GM19452 (cell line): ENCODE measurements at regions not wholly inside any gene's neighbourhood (a gene's known extent, or its start where the extent isn't known, plus 50 kb on each side); places are given as distances from the start of the nearest gene placed in this dataset.

Source experiments
- ATAC-seq: cut with Tn5 transposase; IDR thresholded peaks from one replicate; pipeline ENCODE4 v1.9.1; 2021; ENCODE audit not compliant: unreplicated experiment

DNA sequence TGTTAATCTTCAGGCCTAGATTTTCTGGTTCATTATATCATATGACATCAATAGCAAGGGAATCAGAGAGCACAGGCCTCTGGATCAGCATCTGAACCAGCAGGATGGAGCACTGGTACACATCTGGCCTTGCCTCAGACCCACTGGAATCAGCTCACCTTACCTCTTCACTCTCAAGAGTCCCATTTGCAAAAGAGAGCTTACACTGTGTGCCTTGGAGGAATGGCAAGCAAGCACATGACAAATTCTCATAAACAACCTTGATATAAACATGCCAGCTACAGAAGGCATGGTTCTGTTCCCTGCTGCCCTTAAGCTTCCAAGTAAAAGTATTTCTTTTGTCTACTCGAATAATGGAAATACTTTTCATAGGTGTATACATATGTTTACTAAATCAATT, 128.6 kb upstream of the CPM start:
- no peak for ATAC-seq

- no peak for ATAC-seq
Measured at GRCh38 chr12:69062621-69063237, 129.8 kb upstream of the CPM start.

DNA sequence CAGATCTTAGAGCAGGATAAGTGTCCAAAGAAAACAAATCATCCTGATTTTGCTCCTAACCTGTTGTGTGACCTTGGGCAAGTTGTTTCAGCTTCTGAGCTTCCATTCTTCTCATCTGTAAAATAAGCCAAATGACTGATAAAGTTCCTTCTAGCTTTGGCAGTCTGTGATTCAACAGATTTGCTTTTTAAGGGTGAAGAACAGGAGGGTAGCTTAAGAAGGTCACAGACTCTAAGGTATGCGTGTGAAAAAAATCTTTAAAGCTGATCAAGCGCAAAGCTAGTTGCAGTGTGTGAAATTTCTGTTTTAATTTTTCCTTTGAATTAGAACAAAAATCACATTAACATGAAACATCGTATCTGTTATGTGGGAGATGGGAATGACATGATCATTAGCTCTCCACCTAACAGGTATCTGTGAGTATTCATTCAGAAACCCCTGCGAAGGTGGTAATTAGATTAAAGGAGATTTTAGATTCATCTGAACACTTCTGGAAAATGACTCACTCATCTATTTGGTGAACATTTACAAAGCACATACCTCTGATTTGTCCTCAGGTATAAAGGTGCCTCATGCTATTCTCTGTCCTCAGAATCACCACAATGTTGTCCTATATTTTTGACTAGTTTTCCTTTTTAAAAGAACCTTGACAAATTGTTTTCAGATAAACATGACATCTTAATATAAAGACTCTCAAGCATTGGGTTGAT, 131.9 kb upstream of the CPM start:
- no peak for ATAC-seq

- ATAC-seq, result no peak
Measured at GRCh38 chr12:69065775-69066174, 132.8 kb upstream of the CPM start.

DNA sequence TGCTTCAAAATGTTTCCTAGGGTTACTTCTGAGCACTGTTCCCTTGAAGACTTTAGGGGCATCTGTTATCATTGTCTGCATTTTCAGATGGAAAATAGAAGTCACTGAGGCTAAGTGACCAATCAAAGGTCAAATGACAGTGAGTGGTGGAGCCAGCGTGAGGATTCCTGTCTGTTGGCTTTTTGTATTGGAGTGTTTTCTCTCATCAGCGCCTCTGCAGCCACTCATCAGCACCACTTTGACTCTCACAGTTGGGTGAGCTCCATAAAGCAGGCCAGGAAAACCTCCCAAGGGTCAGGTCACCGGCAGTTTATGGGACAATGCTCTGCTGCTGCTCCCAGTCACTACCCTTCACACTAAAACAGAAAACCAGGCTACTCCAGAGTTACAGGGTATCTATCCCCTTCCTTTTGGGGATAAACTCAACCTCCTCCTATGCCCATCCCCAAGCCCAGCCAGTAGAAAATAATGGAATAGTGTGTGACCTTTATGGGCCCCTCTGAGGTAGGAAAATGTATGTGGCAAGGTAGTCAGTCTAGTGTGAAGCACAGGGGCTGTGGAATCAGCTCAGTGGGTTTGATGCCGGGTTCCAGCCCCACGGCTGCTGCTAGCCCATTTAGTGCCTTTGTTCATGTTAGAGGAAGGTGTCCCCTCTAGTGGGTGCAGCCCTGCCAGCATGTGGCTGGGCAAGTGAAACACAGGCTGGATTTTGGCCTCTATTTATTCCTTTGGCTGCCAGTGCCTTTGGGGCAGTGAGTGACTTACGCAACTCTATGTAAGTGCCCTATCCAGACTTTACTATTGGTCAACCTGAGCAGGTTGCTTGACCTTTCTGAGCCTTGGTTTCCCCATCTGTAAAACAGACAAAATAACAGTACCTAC, 133.8 kb upstream of the CPM start:
- ATAC-seq, result no peak

GRCh38 chr12:69067713-69068112, 134.7 kb upstream of the CPM start:
- no peak for ATAC-seq

- ATAC-seq, result peak; percentile 45
Measured at GRCh38 chr12:69068448-69068847, 135.5 kb upstream of the CPM start.

GRCh38 chr12:69069479-69069878, 136.5 kb upstream of the CPM start:
- no peak for ATAC-seq

- no peak for ATAC-seq
Measured at GRCh38 chr12:69070319-69071090, 137.5 kb upstream of the CPM start.

DNA sequence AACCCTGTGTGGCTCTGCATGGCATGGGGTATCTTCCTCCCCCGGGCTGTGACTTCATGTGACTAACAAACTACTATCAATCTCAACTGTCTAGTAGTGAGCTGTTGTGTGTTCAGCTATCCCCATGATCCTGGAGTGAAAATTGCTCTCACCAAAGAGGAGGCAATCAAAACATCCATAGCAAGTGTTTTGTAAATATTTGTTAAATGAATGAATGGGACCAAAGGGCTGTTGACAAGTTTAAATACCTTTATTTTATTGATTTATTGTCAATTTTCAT, 138.1 kb upstream of the CPM start:
- no peak for ATAC-seq

- no peak for ATAC-seq
Measured at GRCh38 chr12:69073035-69073434, 140.1 kb upstream of the CPM start.

- no peak for ATAC-seq
Measured at GRCh38 chr12:69074556-69075349, 141.8 kb upstream of the CPM start.

GRCh38 chr12:69083689-69084088, 150.7 kb upstream of the CPM start:
- no peak for ATAC-seq

- ATAC-seq, result no peak
Measured at GRCh38 chr12:69084816-69085378, 151.9 kb upstream of the CPM start.

- ATAC-seq, result no peak
Measured at GRCh38 chr12:69085852-69086251, 152.9 kb upstream of the CPM start.

DNA sequence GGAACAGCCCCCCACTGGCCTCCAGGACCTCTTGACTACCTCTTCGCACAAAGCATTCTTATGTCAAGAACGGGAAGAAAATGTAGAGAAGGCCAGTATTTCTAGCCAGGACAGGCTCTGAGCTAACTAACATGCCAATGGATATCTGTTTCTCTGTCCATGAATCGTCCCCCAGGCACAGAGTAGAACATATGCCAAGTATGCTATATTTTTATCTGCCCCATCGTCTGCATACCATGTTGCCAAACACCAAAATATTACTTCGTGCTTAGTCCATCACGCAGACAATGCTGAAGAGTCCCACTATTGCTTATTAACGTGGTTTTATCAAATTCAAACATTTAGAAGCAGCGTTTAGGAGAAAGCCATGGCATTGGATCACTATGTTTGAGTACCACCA, 151.4 kb upstream of the CPSF6 start:
- no peak for ATAC-seq

DNA sequence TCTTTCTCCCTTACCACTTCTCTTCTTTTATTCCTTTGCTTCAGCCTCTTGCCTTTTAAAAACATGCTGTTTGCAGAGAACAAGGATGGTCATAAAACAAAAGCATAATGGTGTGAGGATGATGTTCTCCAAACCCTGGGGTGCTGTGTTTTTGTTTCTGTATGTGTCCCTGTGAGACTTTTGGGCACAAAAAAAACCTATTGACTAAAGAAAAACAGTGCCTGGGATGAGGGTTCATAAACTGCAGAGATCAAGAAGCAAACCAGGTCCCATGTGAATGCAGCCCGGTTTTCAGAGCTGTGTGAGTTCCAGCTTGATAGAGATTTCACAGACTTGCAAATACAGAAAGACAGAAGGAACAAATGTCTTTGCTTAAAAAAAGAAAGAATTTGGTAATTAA, 148.6 kb upstream of the CPSF6 start:
- ATAC-seq, result no peak

DNA sequence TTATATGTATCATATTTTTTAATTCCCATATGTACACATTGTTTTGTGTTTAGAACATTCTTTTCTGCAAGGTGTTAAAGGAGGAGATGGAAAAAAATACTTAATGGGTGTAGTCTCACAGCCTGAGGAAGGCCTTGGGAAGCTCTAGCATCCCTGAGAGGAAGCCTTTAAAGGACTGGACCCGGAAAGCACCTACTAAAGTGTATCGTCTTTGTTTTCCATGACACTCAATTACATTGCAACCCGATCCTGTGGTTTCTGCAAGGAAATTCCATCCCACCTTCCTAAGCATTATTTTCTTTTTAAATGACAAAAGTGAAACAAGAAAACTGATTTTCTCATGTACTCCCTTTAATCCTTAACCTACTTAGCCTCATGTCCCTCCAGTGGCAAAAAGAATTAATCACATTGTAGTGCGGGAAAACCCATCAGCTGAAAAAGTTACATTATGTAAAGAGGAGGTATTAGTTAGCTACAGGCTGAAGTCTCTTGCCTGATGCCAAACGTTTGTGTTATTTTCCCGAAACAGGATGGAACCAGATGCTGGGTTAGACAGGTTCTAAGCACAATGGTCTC, 147.8 kb upstream of the CPSF6 start:
- ATAC-seq, result no peak

DNA sequence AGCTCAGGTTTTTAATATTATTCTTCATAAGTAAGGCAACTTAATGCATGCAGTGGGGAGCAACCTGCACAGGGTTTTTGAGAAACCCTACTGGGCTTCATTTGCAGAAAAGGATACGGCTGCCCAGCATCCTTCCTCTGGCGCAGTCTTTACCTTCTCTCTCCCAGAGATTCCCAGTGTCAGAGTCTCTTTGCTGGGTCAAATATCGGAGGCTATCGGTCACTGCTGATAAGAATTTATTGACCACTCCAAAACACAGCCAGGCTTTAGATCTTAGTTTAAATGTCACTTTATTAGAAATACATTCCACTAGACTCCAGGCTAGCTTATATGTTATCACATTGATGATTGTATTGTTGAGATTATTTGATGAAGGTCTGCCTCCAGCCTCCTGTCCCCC, 147.2 kb upstream of the CPSF6 start:
- ATAC-seq, result no peak

DNA sequence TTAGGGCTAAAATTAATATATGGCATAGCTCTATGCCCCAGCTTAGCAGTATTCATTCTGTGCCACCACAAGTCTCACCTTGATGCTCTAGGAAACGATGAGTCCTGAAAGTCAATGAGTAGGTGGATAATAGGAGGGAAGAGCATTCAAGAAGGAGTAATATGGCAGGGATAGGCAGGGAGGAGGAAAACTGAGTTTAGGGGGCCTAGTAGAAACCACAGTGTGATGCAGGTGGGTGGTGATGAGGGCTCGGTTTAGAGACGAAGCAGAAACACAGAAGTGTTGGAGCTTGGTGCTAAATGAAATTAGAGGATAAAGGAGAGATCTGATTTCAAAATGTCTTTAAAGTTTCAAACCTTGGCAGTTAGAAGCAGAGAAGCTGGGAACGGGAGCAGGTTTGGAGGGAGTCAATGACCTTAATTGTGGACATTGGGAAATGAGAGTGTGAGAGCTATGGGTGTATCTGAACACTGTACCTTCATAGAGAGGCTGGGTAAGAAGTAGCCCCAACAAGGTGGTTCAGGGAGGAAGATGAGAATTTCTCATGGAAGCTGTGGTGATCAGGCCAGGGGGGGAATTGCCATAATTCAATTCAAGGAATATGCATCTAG, 144.7 kb upstream of the CPSF6 start:
- ATAC-seq, result no peak
